DLD1 (cell line): ENCODE measurements at regions not wholly inside any gene's neighbourhood (a gene's known extent, or its start where the extent isn't known, plus 50 kb on each side); places are given as distances from the start of the nearest gene placed in this dataset.

Experiments used
- in situ Hi-C: cut with HindIII; loops from 2 replicates; pipeline ENCODE4 v1.10.0; 2017; ENCODE audit warnings: low sequenced_read_pairs

DNA sequence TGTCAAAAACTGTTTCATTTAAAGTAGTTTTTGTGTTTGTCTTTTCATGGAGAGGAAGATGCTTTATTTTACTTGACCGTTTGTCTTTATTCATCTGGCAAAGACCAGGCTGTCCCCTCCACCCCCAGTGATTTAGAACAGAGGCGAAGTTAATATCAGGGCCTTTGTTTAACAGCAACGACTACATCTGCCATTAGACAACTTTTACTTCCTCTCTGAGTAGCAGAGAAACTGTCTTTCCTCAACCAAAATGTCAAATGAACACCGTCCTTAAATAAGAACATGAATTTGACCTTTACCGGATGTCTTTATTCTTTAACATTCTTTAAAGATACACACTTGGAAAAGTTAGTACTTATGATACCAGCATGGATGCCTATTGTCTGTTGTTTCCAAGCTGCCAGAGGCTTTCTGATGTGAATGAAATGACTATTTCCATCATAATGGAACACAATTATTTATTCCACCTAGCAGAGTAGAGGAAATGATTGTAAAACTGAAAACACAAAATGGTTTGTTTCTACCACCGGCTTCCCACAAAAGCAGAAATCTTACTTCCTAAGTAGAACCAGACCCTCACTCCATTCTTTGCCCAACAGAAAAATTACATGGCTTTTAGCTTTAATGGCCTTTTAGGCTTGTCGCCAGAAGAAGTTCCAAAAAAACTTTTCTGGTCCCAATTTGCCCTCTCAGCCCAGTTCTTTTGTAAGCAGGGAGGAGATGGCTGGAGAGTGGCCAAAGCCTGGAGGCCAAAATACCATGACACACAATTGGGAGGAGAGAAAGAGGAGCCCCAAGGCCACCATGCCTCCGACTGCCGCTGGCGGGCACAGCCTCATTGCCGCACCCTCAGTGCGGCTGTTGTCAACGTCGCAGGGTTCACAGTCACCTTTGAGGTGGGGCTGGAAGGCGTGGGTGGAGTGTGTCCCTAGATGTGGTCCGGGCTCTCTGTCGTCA, 168.5 kb downstream of the TEX36 start:
- in situ Hi-C loops = no loop called here

DNA sequence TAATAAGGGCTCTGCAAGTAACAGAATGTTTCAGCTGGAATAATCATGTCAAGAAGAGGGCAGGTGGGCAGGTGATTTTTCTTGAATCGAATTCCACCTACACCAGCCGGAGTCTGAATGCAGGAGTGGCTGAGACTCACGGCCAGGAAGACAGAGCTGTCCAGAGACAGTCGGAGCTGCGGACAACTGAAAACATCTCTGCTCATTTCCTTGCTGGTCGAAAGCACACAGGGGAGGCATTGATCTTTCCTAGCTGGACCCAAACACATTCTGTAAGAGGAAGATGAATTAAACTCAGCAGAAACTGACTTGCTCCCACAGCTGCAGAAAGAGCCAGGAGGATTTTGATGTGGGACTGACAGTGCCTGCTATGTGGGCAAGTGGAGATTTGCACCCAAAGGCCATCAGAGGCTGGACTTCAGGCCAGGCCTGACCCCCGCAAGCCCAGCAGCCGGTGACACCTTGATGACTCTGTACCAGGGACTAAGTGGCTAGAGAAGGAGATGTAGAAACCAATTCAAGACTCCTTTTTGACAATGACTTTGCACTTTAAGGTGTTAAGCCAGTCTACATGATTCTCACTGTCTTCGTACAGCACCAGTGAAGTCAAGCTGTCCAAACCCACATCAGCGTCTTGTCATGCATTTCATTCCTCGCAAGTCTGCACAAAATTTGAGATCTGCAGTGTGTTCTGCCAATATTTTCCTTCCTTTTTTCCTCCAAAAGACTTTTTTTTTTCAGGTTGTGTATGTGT, 169.4 kb downstream of the TEX36 start:
- in situ Hi-C loops = no loop called here

DNA sequence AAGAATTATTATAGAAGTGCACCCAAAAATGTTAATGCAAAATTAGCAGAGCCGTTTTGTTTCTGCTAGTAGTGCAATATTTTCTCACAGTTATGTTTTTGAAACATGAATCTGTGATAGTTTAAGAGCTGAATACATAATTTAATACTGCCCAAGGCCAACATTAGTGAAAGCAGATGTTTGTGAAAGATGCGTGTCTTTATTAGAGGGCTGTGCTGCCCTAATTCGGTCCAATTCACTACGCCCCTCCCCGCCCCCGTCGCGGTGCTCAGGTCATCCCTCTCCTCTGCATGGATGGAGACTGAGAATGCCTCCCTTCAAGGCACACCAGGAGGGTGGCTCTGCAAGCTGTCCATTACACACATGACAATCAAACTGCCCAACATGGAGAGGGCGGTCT, 172.0 kb downstream of the TEX36 start:
- in situ Hi-C loops = no loop called here

DNA sequence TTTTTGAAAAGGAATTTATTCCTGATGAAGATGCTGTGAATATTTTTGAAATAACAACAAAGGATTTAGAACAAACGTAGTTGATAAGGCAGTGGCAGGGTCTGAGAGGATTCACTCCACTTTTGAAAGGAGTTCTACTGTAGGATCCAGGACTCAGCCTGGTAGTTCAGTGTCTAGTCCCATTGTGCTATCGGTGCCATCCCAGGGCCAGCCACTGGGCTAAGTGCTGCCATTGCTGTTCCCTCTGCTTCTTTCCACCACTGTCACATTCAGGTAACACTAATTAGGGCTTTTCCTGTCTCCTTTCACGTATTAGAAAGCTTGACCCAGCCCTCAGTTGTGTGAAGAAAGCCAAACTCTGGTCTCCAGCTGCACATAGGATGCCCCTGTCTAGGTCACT, 177.3 kb downstream of the TEX36 start:
- in situ Hi-C loops = no loop called here

DNA sequence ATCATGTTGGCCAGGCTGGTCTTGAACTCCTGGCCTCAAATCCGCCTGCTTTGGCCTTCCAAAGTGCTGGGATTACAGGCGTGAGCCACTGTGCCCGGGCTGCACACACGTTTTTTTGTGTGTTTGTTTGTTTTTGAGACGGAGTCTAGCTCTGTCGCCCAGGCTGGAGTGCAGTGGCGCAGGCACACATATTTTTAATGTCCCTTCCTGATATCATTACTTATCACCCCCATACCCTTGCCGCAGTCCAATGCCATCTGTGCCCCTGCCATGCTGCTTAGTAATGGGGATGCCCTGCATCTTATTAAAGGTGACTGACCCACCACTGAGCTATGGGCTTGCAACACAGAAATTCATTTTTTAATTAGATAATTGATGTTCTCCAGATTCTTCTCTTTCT, 180.7 kb downstream of the TEX36 start:
- in situ Hi-C loops = no loop called here

DNA sequence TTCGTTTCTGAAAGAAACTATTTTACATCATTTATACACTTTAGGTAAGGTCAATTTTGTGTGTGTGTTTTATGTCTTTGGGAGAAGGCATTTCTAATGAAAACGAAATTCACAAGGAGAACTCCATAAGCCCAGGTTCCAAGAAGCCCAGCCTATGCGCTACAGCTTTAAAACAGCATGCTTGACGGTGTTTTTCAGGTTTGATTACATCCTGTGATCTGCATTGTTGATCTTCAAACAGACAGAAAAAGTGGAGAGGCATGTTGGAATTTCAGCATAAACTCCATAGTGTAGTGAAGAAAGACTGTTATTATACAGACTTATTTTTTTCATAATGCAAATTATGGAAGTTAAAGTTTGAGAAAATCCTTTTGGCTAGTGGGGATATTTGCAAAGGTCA, 187.6 kb downstream of the TEX36 start:
- in situ Hi-C loops = no loop called here

DNA sequence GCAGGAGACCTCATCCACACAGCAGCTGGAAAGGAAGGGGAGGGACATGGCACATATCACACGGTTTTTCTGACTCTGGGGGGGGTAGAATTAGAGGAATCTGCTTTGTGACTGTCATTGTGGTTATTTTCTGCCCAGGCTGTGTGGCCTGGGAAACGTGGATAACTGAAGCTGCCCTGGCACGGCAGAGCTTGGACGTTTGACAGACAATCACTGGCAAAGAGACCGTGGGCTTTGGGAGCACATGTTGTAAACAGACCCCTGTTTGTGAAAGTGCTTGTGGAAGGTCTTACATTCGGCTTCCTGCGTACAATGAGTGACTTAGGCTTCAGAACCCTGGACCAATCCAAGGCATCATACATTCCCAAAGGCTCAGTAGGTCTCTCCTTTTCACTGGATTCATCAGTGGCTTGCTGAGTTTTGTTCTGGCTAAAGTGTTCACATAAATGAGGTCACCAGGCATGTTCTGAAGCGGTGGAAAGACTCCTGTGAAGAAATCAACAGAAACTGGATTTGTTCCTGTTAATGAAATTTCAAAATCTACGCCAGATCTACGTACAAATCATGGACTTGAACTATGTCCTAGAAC, 188.2 kb downstream of the TEX36 start:
- in situ Hi-C loops = no loop called here

DNA sequence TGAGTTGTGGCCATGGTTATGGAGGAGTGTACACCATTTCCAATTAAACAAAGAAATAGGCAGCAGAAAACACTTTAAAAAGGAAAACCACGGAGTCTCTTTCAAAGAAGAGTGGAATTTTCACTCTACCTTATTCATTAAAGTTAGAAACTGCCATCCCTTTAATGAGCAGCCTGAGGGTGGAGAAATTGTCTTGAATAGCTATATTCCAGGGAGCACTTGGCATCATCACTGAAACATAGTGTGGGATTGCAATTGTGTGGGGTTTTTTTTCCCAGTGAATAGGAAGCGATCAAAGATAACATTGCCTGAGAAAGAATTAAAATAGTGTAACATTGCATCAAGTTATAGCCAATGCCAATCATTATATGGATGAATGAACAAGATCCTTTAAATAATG, 191.6 kb downstream of the TEX36 start:
- in situ Hi-C loops = no loop called here

DNA sequence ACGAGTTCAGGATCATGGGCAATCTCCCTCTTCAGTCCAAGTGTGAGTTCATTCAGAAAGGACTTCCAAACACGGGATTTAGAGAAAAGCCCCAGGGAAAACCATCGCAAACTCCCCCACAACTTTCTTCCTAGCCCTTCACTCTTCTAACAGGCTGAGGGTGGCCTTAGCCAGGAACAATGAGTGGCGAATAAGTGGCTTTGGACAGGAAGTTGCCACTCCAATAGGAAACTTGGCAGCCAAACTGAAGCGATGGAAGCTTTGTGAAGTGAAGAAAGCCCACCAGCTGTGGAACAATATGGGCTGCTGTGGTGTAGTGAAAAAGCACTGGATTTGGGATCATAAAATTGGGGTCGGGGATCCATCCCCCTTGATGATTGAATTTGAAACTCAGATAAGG, 193.2 kb downstream of the TEX36 start:
- in situ Hi-C loops = no loop called here

DNA sequence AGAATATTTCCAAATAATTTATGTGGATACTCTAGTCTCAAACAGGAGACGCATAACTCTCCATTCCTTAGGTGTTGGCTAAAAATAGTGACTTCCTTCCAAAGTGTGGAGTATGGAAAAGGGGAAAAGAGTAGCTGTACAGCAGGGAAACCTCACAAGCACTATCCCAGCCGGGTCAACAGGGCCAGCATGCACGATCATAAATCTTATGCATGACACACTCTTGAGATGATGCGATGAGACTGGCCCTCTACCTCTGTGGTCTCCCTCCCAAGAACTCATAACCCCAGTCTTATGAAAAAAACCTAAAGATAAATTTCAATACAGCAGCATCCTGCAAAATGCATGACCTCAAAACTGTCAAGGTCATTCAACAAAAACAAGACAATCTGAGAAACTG, 197.3 kb downstream of the TEX36 start:
- in situ Hi-C loops = no loop called here

DNA sequence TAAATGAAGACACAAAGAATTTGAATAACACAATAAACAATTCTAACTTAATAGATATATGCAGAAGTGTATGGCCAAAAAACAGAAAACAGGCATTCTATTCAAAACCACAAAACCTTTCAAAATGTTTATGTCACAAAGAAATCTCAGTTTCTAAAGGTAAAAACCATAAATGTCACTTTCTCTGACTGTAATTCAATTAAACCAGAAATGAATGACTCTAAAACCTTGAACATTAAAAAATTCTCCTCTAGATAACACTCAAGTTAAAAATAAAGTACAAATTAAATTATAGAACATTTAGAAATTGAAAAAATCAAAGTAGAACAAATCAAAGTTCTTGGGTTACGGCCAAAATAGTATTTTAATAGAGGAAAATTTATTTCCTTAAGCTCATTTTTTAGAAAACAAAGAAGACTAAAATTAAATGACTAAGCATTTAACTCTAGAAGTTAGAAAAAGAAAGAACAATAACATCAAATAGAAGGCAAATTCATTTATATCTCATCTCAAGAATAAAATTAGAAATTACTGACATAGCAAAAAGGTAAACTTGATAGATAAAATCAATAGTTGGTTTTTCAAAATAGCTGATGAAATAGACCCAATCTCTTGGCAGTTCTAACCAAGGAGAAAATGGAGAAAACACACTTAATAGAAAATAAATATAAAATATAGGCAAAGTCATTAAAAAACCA, 198.8 kb downstream of the TEX36 start:
- in situ Hi-C loops = no loop called here

DNA sequence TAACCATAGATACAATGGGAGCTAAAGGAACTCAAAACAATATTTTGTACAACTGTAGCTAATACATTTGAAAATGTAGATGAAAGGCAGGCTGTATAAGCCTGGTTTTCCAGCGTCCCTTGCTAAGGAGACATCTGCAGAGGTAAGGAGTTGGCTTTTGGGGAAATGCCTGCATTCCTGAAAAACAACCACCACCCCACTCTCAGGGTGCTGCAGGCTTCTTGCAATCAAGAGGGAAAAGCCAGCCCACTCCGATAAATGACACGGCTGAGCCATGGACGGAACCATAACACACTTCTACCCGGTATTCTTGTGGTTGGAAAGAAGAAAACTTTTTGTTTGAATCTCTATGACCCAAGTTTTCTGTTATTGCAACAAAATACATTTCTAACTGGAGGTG, 200.3 kb downstream of the TEX36 start:
- in situ Hi-C loops = no loop called here

DNA sequence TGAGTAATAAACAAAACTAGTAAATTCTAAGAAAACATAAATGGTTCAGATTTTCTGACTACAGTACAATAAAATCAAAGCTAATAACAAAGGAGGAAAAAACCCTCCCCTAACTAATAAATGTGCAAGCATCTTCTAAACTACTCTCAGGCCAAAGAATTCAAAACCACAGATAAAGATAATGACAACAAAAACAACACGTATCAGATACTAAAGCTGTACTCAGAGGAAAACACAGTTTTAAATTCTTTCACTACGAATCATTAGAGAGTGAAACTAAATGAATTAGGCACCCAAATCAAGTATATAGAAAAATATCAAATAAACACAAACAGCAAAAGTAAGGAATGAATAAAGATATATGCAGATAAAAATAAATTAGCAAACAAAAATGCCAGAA, 200.9 kb downstream of the TEX36 start:
- in situ Hi-C loops = no loop called here

DNA sequence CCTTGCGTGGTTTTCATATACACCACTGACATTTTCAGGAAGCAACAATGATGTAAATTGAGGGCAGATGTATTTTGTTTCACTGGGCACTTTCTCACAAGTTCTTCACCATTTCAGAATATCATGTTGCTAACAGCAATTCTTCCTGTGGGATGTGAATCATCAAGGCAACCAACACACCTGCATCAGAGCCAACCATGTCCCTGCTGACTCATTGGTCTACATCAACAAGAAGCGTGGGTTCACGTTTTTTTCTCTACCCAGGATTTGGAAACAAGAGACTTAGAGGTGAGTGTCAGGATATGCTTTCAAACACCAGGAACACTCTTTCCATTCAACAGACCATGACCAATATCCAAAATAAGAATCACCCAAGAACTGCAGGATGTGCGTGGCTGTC, 203.9 kb downstream of the TEX36 start:
- in situ Hi-C loops = no loop called here

DNA sequence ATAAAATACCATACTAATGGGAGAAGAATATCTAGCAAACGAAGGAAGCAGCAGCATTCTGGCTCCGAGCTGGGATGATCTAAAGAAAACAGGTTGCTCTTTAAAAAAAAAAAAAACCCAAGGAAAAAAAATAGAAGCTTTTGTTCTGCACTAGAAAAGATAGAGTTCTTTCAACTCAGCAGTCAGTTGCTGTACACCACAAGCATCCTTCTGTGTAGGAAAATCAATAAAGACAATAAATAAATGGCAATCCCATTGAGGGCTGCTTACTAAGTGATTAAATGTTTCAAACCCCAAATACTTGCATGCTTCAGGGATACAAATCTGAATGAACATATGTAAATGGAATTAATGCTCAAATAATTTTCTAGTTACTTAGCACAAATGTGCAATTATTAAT, 207.1 kb downstream of the TEX36 start:
- in situ Hi-C loops = no loop called here

DNA sequence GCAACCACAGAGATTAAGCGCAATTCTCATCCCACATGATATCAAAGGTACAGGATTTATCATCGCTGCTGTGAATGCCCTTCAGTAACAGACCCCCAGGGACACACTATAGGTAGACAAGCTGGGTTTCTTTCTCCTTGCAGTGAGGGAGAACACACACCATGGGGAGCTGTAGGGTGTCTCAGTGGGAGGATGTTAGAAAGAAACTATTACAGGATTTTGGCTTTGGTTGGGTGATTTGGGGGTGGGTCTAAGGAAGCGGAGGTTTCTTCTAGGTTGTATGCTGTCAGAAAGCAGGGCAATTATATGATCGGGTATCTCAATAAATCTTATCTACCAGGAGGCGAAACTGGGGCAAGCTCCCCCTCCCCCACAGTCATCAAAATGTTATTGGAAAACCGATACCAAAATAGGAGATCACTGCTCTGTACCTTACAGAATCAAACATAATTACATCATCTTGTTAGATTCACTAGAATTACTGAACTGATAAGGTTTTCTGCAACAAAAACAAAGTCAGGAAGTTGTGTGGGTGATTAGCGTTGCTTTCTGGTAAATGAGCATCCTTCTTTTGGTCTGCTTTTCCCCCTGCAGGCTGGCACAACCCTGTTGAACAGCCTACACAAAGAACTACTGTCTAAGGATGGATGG, 209.7 kb downstream of the TEX36 start:
- in situ Hi-C loops = no loop called here

DNA sequence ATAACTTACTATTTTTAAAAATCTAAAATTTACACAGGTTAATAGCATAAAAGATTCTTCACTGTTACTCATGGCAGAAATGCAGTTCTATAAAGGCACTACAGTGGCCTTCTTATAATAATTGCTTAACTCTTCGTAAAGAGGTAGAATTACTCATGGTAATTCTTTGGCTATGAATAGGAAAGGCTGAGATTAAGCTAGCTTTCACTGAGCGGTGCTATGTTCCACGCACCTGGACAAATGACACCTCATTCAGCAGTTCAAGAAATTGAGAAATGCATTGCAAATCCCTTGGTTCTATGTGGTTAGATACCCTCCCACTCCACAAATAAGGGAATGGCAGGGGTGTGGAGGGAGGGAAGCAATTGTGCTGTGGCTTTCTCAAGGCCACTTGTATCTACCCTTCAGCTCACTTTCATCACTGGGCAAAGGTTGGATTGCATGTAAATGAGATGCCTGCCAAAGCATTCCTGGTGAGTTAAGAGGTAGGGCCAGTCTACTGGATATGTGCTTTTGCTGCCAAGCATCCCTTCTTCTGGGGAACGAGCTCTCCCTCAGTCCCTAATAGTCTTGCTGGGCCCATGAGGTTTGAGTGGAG, 210.9 kb downstream of the TEX36 start:
- in situ Hi-C loops = no loop called here

DNA sequence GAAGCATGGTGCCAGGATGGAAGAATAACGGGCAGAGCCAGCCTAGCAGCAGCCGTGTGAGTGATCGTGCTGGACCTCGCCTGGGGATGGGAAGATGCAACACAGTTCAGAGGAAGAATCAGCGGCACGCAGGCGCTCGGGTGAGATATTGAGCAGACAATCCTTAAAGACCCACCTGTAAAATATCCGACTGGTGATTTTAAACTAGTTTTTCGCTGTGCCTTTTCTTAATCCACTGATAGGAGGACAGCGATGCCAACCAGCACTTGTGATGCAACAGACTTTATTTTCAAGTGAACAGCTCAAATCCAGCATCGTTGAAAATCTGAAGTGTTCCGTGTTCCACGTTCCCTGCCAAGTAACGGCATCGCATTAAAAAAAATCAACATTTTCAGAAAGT, 214.7 kb downstream of the TEX36 start:
- in situ Hi-C loops = no loop called here

DNA sequence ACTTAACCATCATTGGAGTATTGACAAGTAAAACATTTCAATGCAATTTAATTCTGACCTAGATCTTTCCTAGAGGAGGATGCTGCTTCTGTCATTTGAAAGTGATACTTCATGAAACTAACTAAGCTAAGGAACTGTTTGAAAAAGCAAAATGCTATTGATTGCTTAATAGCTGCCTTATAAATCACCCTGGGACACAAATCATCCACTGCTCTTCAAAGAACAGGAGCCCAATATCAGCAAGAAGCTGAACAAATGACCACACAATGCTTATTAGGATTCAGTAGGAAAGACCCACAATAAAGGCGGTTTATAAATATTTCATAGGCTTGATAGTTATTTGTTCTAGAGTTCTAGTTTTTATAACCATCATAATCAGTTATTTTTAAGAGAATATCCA, 216.3 kb downstream of the TEX36 start:
- in situ Hi-C loops = no loop called here

DNA sequence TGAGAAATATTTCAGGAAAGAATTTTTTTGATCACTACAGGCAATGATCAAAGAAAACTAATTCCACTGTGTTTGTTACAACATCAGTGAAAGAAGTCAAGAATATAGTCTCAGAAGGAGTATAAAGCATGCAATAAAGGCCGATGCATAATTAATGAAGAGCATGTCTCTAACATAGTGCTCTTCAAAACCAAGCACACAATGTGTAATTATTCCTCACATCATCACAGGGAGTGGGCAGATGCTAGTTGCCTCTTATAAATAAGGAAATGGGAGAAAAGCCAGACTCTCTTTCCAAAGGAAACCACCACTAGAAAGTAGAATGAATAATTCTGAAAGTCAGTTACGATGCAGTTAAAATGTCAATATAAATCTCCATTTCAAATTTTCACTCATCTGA, 220.1 kb downstream of the TEX36 start:
- in situ Hi-C loops = no loop called here
